ENCODE measurements at regions not wholly inside any gene's neighbourhood (a gene's known extent, or its start where the extent isn't known, plus 50 kb on each side); places are given as distances from the start of the nearest gene placed in this dataset.

GRCh38 chr5:27908341-27908740 lies 870.0 kb upstream of the CDH9 start:
- DNase-seq (ENCODE audit: low read depth in 1 of 2, low spot score in 2 of 2) (no peak), FAIRE-seq (no peak)
- Histone ChIP-seq H3K4me3 (ENCODE audit: extremely low read depth in 1 of 4, insufficient read depth in 2 of 4, low read depth in 3 of 4, low read length in 4 of 4) (no peak overlapping the region), H4K8ac (ENCODE audit: extremely low read depth, insufficient read depth, low read length) (no peak overlapping the region), H3K27ac (ENCODE audit: low read depth, low read length) (no peak overlapping the region), H3K36me3 (ENCODE audit: control insufficient read depth in 2 of 4, insufficient read depth in 4 of 4, low read length in 3 of 4) (no peaks in the 10 kb centered on the region), H3K79me1 (ENCODE audit: low read depth, low read length) (no peaks in the 10 kb centered on the region), H2BK15ac (ENCODE audit: low read length) (no peak overlapping the region), H2BK120ac (replicated peaks; ENCODE audit: low read depth, low read length) (no peak overlapping the region), H3K79me2 (ENCODE audit: control insufficient read depth in 1 of 2, insufficient read depth in 2 of 2, low read length in 2 of 2) (no peaks in the 10 kb centered on the region), H3K27me3 (replicated peaks in 1 of 4; ENCODE audit: control insufficient read depth in 3 of 4, extremely low read depth in 1 of 4, insufficient read depth in 3 of 4, low read length in 3 of 4) (no peaks in the 10 kb centered on the region), H3K18ac (ENCODE audit: extremely low read depth, low read length) (no peak overlapping the region), H2BK20ac (ENCODE audit: low read length) (no peak overlapping the region), H4K91ac (replicated peaks; ENCODE audit: insufficient read length, low read length) (no peak overlapping the region), H3K9ac (replicated peaks in 1 of 4; ENCODE audit: extremely low read depth in 1 of 4, low read depth in 3 of 4, low read length in 3 of 4) (no peak overlapping the region), H2BK12ac (ENCODE audit: low read depth, low read length) (no peak overlapping the region), H2AK5ac (ENCODE audit: low read depth, low read length) (no peak overlapping the region), H4K5ac (ENCODE audit: insufficient read length, low read depth, low read length) (no peak overlapping the region), H3K4me1 (replicated peaks in 1 of 4; ENCODE audit: control insufficient read depth in 3 of 4, insufficient read depth in 4 of 4, low read length in 3 of 4) (no peaks in the 10 kb centered on the region), H3K56ac (replicated peaks; ENCODE audit: insufficient read length, low read depth, low read length) (no peak overlapping the region), H2AFZ (ENCODE audit: low read length) (no peak overlapping the region), H3K23ac (ENCODE audit: insufficient read length) (no peak overlapping the region), H3K14ac (ENCODE audit: insufficient read length) (no peak overlapping the region), H3K9me3 (ENCODE audit: insufficient read depth in 2 of 2, low read depth in 1 of 2, low read length in 1 of 2) (no peaks in the 10 kb centered on the region), H3K23me2 (ENCODE audit: low read depth, low read length) (no peaks in the 10 kb centered on the region), H3K4me2 (ENCODE audit: insufficient read depth in 1 of 2, low read depth in 2 of 2, low read length in 2 of 2) (no peak overlapping the region), H4K20me1 (replicated peaks in 1 of 2; ENCODE audit: control insufficient read depth in 1 of 2, insufficient read depth in 2 of 2, low read length in 2 of 2) (no peaks in the 10 kb centered on the region), H2BK5ac (ENCODE audit: low read depth, low read length) (no peak overlapping the region), H3K4ac (replicated peaks; ENCODE audit: insufficient read length, low read depth, low read length) (no peak overlapping the region)
- POLR2A ChIA-PET (ENCODE audit: partially characterized antibody) = no interaction called here
- 96% methylated on average over 5 of the region's 5 CpGs; no CpG with 5 or more reads in 1 of the 2 experiments for WGBS, 2 experiments (ENCODE audit: extremely low coverage in 1 of 2, insufficient coverage in 1 of 2, insufficient read length in 1 of 2, insufficient replicate concordance in 2 of 2, low coverage in 1 of 2, low lambda C conversion rate in 2 of 2, missing lambda C conversion rate in 1 of 2)
- CTCF ChIA-PET (ENCODE audit: partially characterized antibody) = no interaction called here
- TF ChIP-seq SP4 (IDR thresholded peaks at IDR 0.05; ENCODE audit: low read length) (no peak), CHD7 (IDR thresholded peaks at IDR 0.05; ENCODE audit: insufficient replicate concordance, low read length) (no peak)

Data from H1 (cell line).